Adrenal gland (tissue), 9 donors: ENCODE measurements at regions not wholly inside any gene's neighbourhood (a gene's known extent, or its start where the extent isn't known, plus 50 kb on each side); places are given as distances from the start of the nearest gene placed in this dataset.

Experiments used
- DNase-seq, 7 donors: peaks; one replicate each; pipeline ENCODE4 v3.0.0-alpha.2; 2019 to 2020
- H3K27ac ChIP-seq, 5 donors: fragments of 200-600 bp; sonication (generic) in 4 of 5; 1 replicate in 3 of 5; 2 replicates in 2 of 5; pipeline versions ENCODE4 v1.5.1 to v1.8.0; 2016 to 2020; ENCODE audit warnings: mild to moderate bottlenecking in 1 of 5
- H3K27me3 ChIP-seq: fragments of 200-600 bp; 2 replicates; pipeline ENCODE4 v1.8.0; 2021
- H3K36me3 ChIP-seq, 2 donors: fragments of 200-600 bp; replicated peaks in 1 of 2; 1 replicate in 1 of 2; 2 replicates in 1 of 2; pipeline versions ENCODE4 v1.5.1 to v1.8.0; 2018 to 2022
- H3K4me1 ChIP-seq, 2 donors: fragments of 200-600 bp; replicated peaks in 1 of 2; 1 replicate in 1 of 2; 2 replicates in 1 of 2; pipeline versions ENCODE4 v1.5.1 to v1.8.0; 2018 to 2021
- H3K4me3 ChIP-seq, 4 donors: fragments of 200-600 bp; sonication (generic) in 3 of 4; one replicate each; pipeline ENCODE4 v1.5.1; 2016 to 2018
- H3K9me3 ChIP-seq, 3 donors: fragments of 200-600 bp; sonication (generic) in 1 of 3; replicated peaks in 1 of 3; 1 replicate in 2 of 3; 2 replicates in 1 of 3; pipeline versions ENCODE4 v1.5.1 to v1.8.0; 2016 to 2021
- POLR2A ChIP-seq, 2 donors: fragments of 450-650 bp; IDR thresholded peaks; one replicate each; pipeline ENCODE4 v1.6.1; 2017; ENCODE audit warnings: antibody characterized with exemption in 2 of 2, mild to moderate bottlenecking in 2 of 2, moderate library complexity in 1 of 2
- WGBS, 4 donors: extraction: QIAGEN DNeasy Blood & Tissue Kit in 2 of 4; methylation state at CpG; one replicate each; pipeline versions ENCODE4 v1.1.5 to v1.1.7; 2013 to 2017; 5-methylcytosine and 5-hydroxymethylcytosine counted together
- intact Hi-C, 2 donors: fragments of 100-400 bp; cut with DNase I; formaldehyde crosslinking; loops; one replicate each; pipeline versions ENCODE4 v1.14.1 to v1.15.0; 2022 to 2023
- TF ChIP-seq, protein P1 (sequence below), 6 experiments: fragments of 450-650 bp in 4 of 6; fragments of 200-600 bp in 2 of 6; sonication (generic) in 1 of 6; IDR thresholded peaks; 1 replicate in 5 of 6; 2 replicates in 1 of 6; pipeline versions ENCODE4 v1.5.1 to v1.8.0; 2016 to 2021; ENCODE audit warnings: antibody characterized with exemption in 6 of 6, mild to moderate bottlenecking in 2 of 6, moderate library complexity in 1 of 6
- donor health status: healthy with polysubstance abuse.
- donor health status: Bipolar disorder and iron deficiency.
- donor health status: DM: yes; HTN: yes; CAD: no.
- donor health status: DM: no; HTN: no; CAD: no.
- donor health status: DM: no; HTN: no; CAD: no.

GRCh38 chr13:90388887-90389452 lies 958.5 kb upstream of the MIR17HG start:
- H3K27ac ChIP-seq: no peak overlapping the region
- H3K9me3 ChIP-seq: no peaks in the 10 kb centered on the region
- intact Hi-C loops: no loop called here
- no peaks in the 10 kb centered on the region for H3K4me1 ChIP-seq
- TF ChIP-seq, protein P1, sequence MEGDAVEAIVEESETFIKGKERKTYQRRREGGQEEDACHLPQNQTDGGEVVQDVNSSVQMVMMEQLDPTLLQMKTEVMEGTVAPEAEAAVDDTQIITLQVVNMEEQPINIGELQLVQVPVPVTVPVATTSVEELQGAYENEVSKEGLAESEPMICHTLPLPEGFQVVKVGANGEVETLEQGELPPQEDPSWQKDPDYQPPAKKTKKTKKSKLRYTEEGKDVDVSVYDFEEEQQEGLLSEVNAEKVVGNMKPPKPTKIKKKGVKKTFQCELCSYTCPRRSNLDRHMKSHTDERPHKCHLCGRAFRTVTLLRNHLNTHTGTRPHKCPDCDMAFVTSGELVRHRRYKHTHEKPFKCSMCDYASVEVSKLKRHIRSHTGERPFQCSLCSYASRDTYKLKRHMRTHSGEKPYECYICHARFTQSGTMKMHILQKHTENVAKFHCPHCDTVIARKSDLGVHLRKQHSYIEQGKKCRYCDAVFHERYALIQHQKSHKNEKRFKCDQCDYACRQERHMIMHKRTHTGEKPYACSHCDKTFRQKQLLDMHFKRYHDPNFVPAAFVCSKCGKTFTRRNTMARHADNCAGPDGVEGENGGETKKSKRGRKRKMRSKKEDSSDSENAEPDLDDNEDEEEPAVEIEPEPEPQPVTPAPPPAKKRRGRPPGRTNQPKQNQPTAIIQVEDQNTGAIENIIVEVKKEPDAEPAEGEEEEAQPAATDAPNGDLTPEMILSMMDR (IDR thresholded peaks at IDR 0.05): no peak
- no peak for TF ChIP-seq POLR2A (IDR thresholded peaks at IDR 0.05)
- WGBS, 4 donors: 82 to 92% (median 84%) methylated on average over 2 of the region's 2 CpGs
- H3K27me3 ChIP-seq: no peaks in the 10 kb centered on the region
- DNase-seq: no peak
- H3K4me3 ChIP-seq: no peak overlapping the region
- H3K36me3 ChIP-seq: no peaks in the 10 kb centered on the region

DNA sequence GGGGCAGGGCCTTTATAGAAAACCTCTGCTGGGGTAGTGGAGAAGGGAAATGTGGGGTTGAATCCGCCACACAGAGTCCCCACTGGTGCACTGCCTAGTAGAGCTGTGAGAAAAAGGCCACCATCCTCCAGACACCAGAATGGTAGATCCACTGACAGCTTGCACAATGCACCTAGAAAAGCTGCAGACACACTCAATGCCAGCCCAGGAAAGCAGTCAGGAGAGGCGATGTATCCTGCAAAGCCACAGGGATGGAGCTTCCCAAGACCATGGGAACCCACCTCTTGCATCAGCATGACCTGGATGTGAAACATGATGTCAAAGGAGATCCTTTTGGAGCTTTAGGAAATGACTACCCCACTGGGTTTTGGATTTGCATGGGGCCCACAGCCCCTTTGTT lies 958.0 kb upstream of the MIR17HG start:
- H3K4me3 ChIP-seq: no peak overlapping the region
- no peaks in the 10 kb centered on the region for H3K4me1 ChIP-seq
- intact Hi-C loops: no loop called here
- H3K27ac ChIP-seq: no peak overlapping the region
- no peaks in the 10 kb centered on the region for H3K36me3 ChIP-seq
- H3K9me3 ChIP-seq: no peaks in the 10 kb centered on the region
- no peak for TF ChIP-seq POLR2A (IDR thresholded peaks at IDR 0.05)
- TF ChIP-seq, protein P1 (IDR thresholded peaks at IDR 0.05): no peak
- DNase-seq: no peak
- whole genome bisulfite sequencing, 4 donors: 71 to 100% (median 93%) methylated on average over 1 to 2 of the region's 2 CpGs
- no peaks in the 10 kb centered on the region for H3K27me3 ChIP-seq

- no peaks in the 10 kb centered on the region for H3K36me3 ChIP-seq
- no peaks in the 10 kb centered on the region for H3K27me3 ChIP-seq
- intact Hi-C loops: no loop called here
- H3K4me1 ChIP-seq: no peaks in the 10 kb centered on the region
- no peak overlapping the region for H3K4me3 ChIP-seq
- no peak for TF ChIP-seq POLR2A (IDR thresholded peaks at IDR 0.05)
- TF ChIP-seq, protein P1 (IDR thresholded peaks at IDR 0.05): no peak
- no peak for DNase-seq
- H3K27ac ChIP-seq: no peak overlapping the region
- no peaks in the 10 kb centered on the region for H3K9me3 ChIP-seq
These were observed 954.1 kb upstream of the MIR17HG start for GRCh38 chr13:90393408-90393807.

DNA sequence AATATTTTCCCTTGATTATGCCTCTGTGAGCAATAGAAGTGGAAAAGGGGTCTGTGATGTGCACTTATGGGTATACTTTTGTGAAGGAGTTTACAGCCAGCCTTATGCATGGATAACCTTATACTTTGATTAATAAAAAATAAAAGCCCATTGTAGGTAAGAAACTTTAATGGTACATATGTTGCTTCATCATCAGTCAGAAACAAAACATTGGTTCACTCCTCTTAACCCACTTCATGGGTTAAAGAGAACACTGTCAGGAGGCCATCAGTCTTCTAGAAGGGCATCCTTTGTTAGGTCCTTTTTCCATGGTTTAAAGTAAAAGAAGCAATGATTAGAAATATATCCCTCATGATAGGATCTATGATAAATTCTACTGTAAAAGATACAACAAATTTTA lies 952.1 kb upstream of the MIR17HG start:
- intact Hi-C loops: no loop called here
- H3K27ac ChIP-seq: no peak overlapping the region
- H3K36me3 ChIP-seq: no peaks in the 10 kb centered on the region
- no peak for DNase-seq
- H3K27me3 ChIP-seq: no peaks in the 10 kb centered on the region
- H3K4me1 ChIP-seq: no peaks in the 10 kb centered on the region
- TF ChIP-seq, protein P1 (IDR thresholded peaks at IDR 0.05): no peak
- TF ChIP-seq POLR2A (IDR thresholded peaks at IDR 0.05): no peak
- H3K9me3 ChIP-seq: peaks cover 0 to 6% (median 0%) of the 10 kb centered on the region in 3 donors
- no peak overlapping the region for H3K4me3 ChIP-seq
